GM19035 (cell line): ENCODE measurements at regions not wholly inside any gene's neighbourhood (a gene's known extent, or its start where the extent isn't known, plus 50 kb on each side); places are given as distances from the start of the nearest gene placed in this dataset.

Source experiments
- ATAC-seq: cut with Tn5 transposase; IDR thresholded peaks from one replicate; pipeline ENCODE4 v1.9.1; 2021; ENCODE audit not compliant: unreplicated experiment

DNA sequence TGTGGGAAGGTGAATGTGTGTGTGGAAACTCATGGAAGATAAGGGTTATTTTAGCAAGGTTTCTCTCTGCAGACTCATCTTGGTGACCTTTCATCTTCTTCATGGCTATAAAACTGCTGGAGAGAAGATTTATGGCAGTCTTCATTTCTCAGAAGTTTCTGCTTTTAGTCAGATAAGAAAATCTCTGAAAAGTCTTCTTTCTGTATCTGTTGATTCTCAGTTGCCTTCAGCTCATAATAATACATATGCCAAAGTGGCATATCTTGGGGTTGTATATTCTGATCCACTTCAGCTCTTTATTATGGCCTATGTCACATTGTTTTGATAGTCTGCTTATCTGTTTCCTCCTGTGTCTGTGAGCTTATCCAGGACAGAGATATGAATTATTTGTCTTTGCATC is 143.3 kb upstream of the TMTC4 start:
- ATAC-seq: no peak

DNA sequence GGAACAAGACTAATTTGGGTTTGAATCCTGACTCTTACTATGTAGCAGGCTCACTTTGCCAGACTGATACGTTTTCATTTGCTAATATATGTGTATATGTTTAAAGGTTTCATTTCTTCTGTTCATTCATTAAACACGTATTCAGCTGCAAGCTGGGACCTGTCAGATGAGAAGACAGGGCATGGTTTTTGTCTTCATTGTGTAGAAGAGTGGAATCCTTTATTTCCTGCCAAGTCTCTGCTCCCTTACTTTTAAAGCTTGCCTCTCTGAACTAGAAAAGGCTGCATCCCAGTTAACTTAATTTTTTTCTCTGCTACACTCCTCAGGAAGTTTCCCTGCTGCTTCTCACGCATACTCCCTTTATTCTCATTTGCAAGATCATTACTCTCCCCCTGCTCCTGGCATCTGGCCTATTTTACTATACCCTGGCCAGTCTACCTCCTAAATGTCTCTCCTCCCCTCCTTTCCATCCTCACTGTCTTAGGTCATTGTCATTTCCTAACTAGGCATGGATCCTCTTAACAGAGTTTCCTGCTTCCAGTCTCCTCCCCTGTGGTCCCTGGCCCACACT is 141.0 kb upstream of the TMTC4 start:
- no peak for ATAC-seq

DNA sequence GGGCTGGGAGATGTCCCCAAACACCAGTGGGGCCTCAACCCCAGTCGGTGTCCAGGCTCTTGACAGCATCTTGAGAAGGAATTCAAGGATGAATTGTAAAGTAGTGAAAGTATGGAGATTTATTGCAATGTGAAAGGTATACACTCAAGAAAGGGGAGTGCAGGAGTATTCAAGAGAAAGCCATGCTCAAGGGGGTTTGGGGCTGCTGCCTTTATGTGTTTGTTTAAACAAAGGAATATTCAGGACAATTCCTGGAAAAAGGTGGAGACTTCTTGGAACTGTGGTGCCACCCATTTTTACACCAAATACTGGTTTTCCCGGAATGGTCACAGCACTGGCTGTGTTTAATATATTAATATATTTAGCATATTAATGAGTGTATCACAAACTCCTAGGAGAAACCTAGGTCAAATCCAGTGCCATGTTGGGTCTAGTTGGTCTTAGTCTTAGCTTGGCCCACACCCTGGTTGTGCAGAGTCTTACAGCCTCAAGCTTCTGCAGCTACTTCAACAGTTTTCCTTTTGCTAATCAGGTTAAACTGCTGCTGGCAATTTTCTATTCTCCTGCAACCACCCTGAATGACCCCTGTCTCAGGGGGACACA is 138.5 kb upstream of the TMTC4 start:
- no peak for ATAC-seq

DNA sequence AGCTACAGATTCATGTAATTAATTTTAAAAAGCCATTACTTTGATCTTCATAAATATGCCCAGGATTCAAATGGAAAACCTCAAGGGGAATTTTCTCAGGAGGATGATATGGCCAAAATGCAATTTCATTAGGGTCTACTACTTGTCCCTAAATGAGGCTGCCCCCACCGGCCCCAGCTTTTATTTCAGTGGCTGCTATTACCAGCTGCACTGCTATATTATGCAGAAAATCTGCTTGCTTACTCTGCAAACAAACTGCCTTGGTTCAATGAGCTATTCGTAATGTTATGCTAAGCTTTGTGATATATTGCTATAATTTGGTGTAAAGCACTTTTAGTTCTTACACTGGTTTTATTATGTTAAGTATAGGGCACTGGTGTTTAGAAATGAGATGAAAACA is 137.3 kb upstream of the TMTC4 start:
- no peak for ATAC-seq

DNA sequence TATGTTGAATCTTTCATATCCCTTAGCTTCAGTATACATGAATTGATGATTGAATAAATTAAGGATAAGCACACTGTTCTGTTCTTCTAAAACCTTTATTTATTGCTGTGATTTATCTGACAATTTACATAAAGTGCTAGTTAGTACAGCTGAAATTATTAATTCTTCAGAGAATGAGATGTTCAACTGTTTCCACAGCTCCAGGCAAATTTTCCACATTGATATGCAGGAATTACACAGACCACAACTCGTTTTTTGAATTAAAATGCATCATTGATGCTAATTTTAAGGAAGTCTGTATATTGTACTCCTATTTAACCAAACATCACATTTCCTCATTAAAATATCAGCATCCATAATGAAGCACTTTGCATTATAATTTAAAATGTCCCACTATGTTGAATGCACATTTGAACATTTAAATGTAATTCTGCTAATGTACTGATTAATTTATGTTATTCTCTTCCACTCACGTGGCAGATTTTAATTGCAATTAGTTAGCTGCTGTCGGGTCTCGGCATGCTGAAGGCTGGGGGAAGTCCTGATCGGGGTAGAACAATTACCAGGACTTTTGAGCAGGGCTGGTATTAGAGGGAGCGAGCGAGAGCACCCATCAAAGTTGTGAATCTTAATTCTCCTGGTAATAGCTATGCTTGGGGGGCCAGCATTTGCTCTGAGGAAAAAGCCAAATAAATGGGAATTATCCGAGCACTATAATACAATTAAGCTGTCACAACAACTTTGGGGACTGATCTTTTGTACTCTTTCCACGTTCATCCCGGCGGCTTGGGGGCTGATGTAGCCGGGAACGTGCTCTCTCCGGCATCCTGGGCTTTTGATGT is 136.7 kb upstream of the TMTC4 start:
- no peak for ATAC-seq

DNA sequence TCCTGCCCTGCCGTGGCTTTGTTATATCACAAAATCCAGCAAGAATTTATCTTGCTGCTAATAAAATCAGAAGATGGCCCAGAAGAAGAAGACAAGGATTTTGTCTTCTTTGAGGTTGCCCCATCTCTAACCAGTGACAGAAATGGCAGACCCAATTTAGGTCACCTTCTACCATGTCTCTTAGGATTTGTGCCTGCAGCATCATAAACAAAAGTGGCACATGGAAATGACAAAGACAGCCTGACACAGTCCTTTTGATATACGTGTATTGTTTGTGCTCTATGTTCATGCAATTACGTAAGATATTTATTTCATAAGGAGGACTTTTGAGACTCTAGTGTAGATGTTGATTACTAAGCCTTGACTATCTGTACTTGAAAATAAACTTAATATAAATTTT is 135.9 kb upstream of the TMTC4 start:
- no peak for ATAC-seq

DNA sequence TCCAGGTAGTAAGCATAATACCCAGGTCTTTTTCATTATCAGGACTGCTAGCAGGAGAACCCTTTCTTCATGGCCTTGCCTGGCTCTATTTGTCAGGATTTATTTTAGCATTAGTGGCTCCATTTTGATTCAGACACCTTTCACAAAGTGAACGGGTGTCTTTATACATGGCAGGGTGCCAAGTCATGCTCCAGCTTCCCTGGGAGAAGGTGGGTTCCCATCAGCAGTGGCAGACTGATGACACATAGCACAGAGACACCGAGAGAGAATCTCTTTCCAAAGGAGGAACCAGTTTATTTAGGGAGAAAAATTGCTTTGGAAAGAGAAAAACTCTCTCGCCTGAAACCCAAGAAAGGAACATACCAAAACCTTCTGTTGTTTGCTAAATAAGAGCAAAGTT is 135.3 kb upstream of the TMTC4 start:
- ATAC-seq: no peak

DNA sequence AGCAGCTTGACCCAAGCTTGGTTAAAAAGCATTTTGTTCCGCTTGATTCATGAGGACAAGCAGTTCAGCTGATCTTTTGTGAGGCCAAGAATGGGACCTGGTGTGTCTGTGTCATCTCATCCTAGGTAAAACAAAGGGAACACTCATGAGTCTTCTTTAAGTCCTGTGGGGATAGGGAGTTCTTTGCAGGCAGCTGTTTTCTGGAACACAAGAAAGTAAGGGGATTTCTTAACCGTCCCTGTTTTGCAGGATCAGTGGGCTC is 134.5 kb upstream of the TMTC4 start:
- ATAC-seq: no peak

DNA sequence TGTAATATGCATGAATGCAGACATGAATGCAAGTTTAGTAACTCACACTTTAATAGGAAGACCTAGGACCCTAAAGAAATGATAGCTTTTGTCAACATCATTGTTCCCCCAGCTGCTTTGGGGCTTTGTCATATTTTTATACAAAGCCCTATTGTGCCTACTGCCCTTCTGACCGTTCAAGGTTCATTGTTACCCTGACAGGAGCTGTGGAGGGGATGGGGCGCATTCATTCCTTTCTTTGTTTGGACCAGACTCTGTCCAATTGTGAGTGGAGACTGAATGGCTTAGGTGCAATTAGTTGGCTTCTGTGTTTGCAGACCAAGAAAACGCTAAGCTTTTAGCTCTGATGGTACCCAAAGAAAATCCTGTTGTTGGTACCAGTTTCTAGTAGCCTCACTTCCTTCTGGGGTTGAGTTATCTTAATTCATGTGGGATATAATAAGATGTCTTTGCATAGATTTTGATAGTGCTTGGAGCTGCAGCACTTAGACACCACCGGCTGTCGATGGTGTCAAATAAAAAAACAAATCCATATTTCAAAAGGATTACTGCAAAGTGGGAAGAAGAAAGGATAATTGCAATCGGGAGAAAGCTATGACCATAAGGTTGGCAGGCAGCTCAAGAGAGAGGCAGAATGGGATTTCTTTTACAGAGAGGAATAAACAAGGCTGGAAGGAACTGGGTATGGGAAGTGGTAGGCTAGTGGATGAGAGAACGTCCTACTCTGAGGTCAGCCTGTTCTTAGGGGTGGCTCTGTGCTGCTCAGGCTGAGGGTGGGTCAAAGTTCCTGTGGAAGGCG is 133.9 kb upstream of the TMTC4 start:
- no peak for ATAC-seq

DNA sequence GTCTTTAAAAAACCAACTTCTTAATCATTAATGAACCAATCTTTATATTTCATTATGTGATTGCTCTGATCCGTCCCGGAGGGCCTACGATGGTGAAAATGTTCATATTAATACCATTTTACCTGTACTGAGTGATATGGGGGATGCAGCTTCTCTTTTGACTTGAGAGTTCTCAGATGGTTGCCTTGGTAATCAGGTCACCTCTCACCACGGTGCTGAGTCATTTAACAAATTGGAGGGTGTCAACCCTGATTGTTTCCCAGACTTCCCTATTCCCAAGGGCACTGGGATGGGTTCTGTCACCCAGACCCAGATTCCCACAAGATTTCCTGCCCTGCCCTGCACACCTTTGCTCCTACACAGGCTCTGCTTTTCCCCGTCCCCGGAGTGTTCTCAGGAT is 128.5 kb upstream of the TMTC4 start:
- ATAC-seq: no peak

DNA sequence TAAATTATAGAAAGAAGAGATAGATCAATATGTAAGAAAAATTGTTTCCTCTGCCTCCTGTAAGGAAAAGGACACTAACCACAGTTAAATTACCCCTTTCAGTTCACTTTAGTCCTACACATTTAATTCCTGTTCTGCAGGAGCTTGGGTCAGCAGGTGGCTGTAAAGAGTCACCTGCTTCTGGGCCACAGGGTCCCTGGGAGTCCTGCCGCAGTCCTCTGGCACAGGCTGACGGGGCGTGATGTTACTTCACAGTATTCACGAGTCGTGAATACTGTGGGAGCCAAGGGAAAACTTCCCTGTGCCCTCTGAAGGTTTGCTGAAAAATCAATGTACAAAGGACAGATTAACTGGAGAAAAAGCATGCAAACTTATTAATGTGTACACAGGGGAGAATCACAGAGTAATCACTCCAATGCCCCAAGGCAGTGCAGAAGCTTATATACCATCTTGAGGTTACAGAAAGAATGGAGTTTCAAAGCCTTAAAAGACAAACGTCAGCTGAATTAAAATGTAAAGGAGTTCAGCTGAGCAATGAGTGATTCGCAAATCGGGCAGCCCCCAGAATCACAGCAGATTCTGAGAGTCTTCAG is 125.8 kb upstream of the TMTC4 start:
- no peak for ATAC-seq

DNA sequence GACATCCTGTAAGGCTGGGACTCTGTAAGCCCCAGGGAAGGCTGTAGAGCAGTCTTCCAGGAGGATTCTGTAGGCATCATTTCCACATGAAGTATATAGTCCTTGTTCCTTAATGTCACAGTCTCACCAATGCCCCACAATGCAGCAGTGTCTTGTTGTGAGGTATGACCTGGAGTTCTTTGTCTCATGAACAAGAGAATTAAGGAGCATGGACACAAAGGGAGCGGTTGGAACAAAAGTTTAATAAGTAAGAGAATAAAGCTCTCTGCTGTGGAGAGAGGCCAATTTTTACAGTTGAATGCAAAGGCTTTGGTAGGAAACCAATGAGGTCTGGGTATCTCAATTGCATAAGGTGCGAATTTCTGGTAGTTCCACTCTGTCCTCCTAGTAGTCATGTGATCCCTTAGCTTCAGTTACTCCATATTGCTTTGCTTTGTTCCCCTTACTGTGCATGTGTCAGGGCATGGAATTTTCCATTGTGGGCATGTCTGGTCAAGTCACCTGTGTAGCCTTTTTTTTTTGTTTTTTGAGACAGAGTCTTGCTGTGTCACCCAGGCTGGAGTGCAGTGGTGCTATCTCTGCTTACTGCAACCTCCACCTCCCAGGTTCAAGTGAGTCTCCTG is 124.3 kb upstream of the TMTC4 start:
- ATAC-seq: no peak

DNA sequence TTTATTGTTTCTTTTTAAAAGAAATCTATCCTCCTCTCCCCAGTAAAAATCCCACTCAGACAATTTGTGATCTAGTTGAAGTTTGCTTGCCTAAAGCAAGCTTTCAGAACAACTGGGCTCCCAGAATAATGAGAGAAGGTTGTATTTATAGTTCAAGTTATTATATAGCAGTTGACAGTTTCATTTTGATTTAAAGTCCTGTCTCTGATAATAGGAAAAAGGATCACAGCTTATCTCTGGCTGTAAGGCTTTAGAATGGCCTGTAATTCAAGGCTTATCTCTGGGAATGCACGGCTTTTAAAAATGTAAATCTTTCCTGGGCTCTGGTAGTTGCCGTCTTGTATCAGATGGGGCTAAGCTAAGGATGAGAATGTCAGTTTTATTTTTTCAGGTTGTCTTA is 123.3 kb upstream of the TMTC4 start:
- no peak for ATAC-seq

DNA sequence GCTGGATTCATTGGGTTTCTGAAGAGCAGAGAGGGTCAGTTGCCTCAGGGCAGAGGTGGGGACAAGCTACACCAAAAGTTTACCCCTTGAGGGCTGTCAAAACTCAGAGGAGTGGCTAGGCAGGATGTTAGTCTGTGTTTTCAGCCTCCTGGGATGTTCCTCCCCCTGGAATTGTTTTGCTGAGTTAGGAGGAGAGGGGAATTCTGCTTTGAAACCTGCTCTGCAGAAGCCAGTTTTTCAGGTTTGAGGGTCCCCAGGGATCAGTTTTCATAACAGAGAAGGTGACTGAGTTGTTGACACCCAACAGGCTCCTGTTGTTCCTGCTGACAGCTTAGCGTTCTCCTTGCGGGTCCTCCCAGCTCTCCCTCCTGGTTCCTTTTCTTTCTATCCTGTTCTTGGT is 121.9 kb upstream of the TMTC4 start:
- ATAC-seq: no peak

DNA sequence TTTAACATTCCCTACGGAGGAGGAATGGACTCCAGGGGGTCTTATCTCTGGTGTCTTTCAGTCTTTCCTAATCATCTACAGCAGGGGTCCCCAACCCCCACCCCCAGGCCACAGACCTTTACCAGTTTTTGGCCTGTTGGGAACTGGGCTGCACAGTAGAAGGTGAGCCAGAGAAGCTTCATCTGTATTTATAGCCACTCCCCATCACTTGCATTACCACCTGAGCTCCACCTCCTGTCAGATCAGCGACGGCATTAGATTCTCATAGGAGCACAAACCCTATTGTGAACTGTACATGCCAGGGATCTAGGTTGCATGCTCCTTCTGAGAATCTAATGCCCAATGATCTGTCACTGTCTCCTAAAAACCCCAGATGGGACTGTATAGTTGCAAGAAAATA is 120.0 kb upstream of the TMTC4 start:
- no peak for ATAC-seq

DNA sequence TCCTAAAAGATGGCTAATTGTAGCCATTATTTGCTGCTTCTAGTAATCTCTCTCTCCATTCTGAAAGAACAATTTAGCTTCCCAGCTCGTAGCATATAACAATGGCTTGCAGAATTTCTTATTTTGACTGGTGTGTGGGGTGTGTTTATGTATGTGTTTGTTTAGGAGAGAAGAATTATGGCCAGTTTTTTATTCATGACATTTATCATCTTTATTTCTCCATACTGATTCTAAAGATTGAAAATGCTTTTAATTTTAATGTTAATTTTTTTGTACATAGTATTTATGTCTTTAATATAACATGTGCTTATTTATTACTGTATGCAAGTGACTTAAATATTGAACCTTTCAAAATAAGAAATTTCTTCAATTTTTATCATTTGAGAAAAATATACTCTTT is 115.8 kb upstream of the TMTC4 start:
- ATAC-seq: no peak

DNA sequence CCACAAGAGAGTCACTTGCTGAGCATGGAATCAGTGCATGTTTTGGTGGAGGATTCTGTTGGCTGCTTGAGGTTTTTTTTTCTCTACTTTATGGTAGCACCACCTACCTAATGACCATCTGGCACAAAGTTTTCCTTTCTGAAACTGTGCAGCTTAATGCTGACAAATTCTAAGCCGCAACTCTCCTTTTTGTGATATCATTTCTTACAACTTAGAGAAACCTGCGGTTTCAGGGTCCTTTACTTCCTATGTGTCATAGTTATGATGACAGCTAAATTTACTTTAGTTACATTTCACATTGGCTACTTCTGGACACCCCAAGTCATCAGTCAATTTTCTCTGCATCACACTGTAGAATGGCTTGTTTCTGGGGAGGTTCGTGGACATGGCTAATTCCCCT is 115.4 kb upstream of the TMTC4 start:
- peak; percentile 89 for ATAC-seq

DNA sequence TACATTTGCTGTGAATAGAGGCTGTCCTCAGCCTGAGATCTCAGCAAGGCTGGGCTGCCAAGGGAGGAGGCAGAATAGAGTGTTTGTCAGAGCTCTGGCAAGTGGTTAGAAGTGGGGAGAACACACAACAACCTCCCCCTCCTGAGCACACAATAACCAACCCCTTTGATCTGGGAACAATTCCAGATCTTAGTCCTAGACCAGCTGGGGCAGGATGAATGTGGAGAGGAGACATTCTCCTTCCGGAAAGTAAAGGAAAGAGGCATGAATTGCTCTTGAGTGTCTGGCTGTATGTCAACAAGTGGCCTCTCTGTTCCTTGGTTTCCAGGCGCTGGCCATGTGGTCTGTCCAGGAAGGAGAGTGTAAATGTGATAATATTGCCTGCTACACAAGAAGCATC is 114.9 kb upstream of the TMTC4 start:
- ATAC-seq: no peak

DNA sequence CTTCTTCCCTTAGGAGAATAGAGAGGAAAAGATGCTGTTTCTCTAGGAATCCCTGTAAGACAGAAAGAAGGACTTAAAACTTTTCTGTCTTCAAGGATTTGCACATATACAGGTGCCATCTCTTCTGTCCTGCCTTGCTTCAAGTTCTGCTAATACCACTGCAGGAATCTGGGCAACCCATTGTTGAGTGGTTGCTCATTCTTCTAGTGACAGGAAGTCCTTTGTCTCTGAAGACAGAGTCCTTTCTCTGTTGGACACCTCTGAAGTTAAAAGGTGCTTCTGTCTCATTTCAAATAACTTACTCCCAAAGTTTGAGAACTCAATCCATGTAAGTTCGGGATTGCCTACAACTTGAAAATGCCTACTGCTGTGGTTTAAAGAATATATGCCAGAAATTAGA is 114.4 kb upstream of the TMTC4 start:
- no peak for ATAC-seq

DNA sequence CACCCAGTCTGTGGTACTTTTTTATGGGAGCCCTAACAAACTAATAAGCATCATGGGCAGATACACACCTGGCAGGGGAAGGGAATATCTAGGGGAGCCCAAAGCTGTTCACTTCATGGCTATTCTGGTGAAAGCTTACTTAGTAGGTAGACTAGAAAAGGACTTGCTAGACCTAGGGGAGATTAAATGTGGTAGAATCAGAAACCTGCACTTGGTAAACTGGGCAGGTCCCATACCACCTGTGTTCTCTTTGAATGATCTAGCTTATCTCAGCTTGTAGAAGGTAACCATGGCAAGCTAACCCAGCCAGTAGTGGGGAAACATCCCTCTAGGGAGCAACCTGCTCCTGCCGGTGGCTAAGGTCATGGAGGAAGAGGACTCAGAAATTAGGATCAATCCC is 113.9 kb upstream of the TMTC4 start:
- no peak for ATAC-seq

DNA sequence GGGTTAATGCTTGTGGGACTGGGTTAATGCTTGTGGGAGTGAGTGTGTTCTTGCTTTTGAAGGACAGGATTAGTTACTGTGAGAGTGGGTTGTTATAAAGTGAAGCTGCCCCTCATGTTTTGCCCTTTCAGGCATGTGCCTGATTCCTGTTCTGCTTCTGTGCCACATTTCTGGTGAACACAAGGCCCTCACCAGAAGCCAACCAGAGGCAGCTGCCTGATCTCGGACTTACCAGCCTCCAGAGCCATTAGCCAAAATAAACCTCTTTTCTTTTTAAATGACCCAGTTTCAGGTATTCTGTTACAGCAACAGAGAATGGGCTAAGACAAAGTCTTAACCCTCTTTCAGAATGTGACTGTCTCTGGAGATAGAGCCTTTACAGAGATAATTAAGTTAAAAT is 113.3 kb upstream of the TMTC4 start:
- ATAC-seq: no peak
